ENCODE measurements at regions not wholly inside any gene's neighbourhood (a gene's known extent, or its start where the extent isn't known, plus 50 kb on each side); places are given as distances from the start of the nearest gene placed in this dataset.

- Histone ChIP-seq H3K4me1 (ENCODE audit: control insufficient read depth in 2 of 2, insufficient read depth in 2 of 2, low read length in 2 of 2) (no peaks in the 10 kb centered on the region), H3K9ac (ENCODE audit: low read length) (no peak overlapping the region), H3K9me3 (ENCODE audit: control extremely low read depth in 1 of 3, control insufficient read depth in 2 of 3, insufficient read depth in 1 of 3, low read length in 2 of 3) (peaks cover 0 to 6% (median 0%) of the 10 kb centered on the region in 3 donors), H3K36me3 (replicated peaks in 1 of 2; ENCODE audit: control extremely low read depth in 1 of 2, control insufficient read depth in 1 of 2, extremely low read depth in 1 of 2, insufficient read depth in 2 of 2, low read length in 1 of 2) (no peaks in the 10 kb centered on the region), H4K20me1 (ENCODE audit: control insufficient read depth, insufficient read depth, low read length, poor library complexity, severe bottlenecking) (no peaks in the 10 kb centered on the region), H3K4me2 (replicated peaks; ENCODE audit: low read depth, low read length, poor library complexity, severe bottlenecking) (no peak overlapping the region), H2AFZ (ENCODE audit: insufficient read depth, low read depth, low read length, poor library complexity, severe bottlenecking) (no peak overlapping the region), H3K79me2 (ENCODE audit: control insufficient read depth, insufficient read depth, low read length) (no peaks in the 10 kb centered on the region), H3K27me3 (replicated peaks in 1 of 4; ENCODE audit: control extremely low read depth in 1 of 4, control insufficient read depth in 3 of 4, insufficient read depth in 4 of 4, low read length in 3 of 4) (no peaks in the 10 kb centered on the region), H3K27ac (ENCODE audit: low read length in 2 of 2) (no peak overlapping the region), H3K4me3 (ENCODE audit: control extremely low read depth in 1 of 5, extremely low read depth in 1 of 5, insufficient read depth in 1 of 5, low read depth in 2 of 5, low read length in 4 of 5) (no peak overlapping the region)
- Mint-ChIP-seq H3K4me1 (no peaks in the 10 kb centered on the region), H3K27me3 (no peaks in the 10 kb centered on the region), H3K4me3 (no peak overlapping the region), H3K27ac (no peak overlapping the region), H3K9me3 (ENCODE audit: insufficient read depth) (no peaks in the 10 kb centered on the region)
- 89% methylated on average over 9 of the region's 10 CpGs for WGBS (ENCODE audit: insufficient coverage)
- POLR2A ChIA-PET: no interaction called here
- no peak for ATAC-seq (ENCODE audit: low read depth)
- intact Hi-C loops (cut with micrococcal nuclease): no loop called here
- TF ChIP-seq CTCF (IDR thresholded peaks at IDR 0.05) (no peak), EZH2 (IDR thresholded peaks at IDR 0.05; ENCODE audit: borderline replicate concordance, insufficient read depth, low read depth, low read length, poor library complexity, severe bottlenecking) (no peak)
- CTCF ChIA-PET: no interaction called here
- DNase-seq: no peak
Measured at GRCh38 chr10:126777714-126778113, 107.2 kb upstream of the C10orf90 start.

GRCh38 chr10:126781450-126782216 is 111.1 kb upstream of the C10orf90 start:
- no peak overlapping the region for H3K9ac ChIP-seq (ENCODE audit: low read length)
- POLR2A ChIA-PET: no interaction called here
- H3K27ac ChIP-seq (ENCODE audit: low read length in 2 of 2): no peak overlapping the region
- H3K9me3 ChIP-seq (ENCODE audit: control extremely low read depth in 1 of 3, control insufficient read depth in 2 of 3, insufficient read depth in 1 of 3, low read length in 2 of 3): peaks cover 0 to 11% (median 0%) of the 10 kb centered on the region in 3 donors
- Mint-ChIP-seq H3K4me1 (no peaks in the 10 kb centered on the region), H3K27me3 (no peaks in the 10 kb centered on the region), H3K4me3 (no peak overlapping the region), H3K27ac (no peak overlapping the region), H3K9me3 (ENCODE audit: insufficient read depth) (peaks cover 4% of the 10 kb centered on the region)
- CTCF ChIA-PET: no interaction called here
- no peaks in the 10 kb centered on the region for H3K36me3 ChIP-seq (replicated peaks in 1 of 2; ENCODE audit: control extremely low read depth in 1 of 2, control insufficient read depth in 1 of 2, extremely low read depth in 1 of 2, insufficient read depth in 2 of 2, low read length in 1 of 2)
- intact Hi-C loops (cut with micrococcal nuclease): no loop called here
- no peaks in the 10 kb centered on the region for H3K4me1 ChIP-seq (ENCODE audit: control insufficient read depth in 2 of 2, insufficient read depth in 2 of 2, low read length in 2 of 2)
- no peaks in the 10 kb centered on the region for H4K20me1 ChIP-seq (ENCODE audit: control insufficient read depth, insufficient read depth, low read length, poor library complexity, severe bottlenecking)
- no peak for TF ChIP-seq EZH2 (IDR thresholded peaks at IDR 0.05; ENCODE audit: borderline replicate concordance, insufficient read depth, low read depth, low read length, poor library complexity, severe bottlenecking)
- TF ChIP-seq CTCF (IDR thresholded peaks at IDR 0.05): no peak
- no peak for DNase-seq
- WGBS (ENCODE audit: insufficient coverage): no CpG with 5 or more reads among the region's 3 CpGs
- no peak overlapping the region for H3K4me2 ChIP-seq (replicated peaks; ENCODE audit: low read depth, low read length, poor library complexity, severe bottlenecking)
- H3K79me2 ChIP-seq (ENCODE audit: control insufficient read depth, insufficient read depth, low read length): no peaks in the 10 kb centered on the region
- H3K27me3 ChIP-seq (replicated peaks in 1 of 4; ENCODE audit: control extremely low read depth in 1 of 4, control insufficient read depth in 3 of 4, insufficient read depth in 4 of 4, low read length in 3 of 4): no peaks in the 10 kb centered on the region
- no peak overlapping the region for H3K4me3 ChIP-seq (ENCODE audit: control extremely low read depth in 1 of 5, extremely low read depth in 1 of 5, insufficient read depth in 1 of 5, low read depth in 2 of 5, low read length in 4 of 5)
- no peak overlapping the region for H2AFZ ChIP-seq (ENCODE audit: insufficient read depth, low read depth, low read length, poor library complexity, severe bottlenecking)
- no peak for ATAC-seq (ENCODE audit: low read depth)
